Hippocampal formation (tissue), 2 donors: ENCODE measurements at regions not wholly inside any gene's neighbourhood (a gene's known extent, or its start where the extent isn't known, plus 50 kb on each side); places are given as distances from the start of the nearest gene placed in this dataset.

Source experiments
- DNase-seq, 2 donors: peaks; one replicate each; lab custom pipeline; 2025; lab: John Stamatoyannopoulos, UW

GRCh38 chr18:57915865-57916582 is 112.9 kb upstream of the ATP8B1 start:
- peak; percentile 79 to 95 for DNase-seq

DNA sequence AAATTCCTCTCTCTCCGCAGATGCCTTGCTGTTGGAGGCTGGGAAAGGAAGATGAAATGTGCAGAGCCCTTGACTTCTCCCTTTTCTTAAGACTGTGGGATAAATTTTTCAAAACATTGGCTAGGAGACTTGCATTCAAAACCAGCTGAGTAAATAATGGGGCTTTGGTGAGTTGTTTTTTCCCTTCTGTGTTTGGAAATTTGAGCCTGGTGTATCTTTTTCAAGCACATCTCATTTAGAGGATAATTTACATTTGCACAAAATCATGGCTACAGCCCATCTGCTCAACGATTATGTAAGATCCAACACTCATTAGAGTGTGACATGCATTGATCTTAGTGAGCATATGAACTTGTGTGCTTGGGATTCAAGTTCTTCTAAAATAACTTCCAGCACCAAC is 112.1 kb upstream of the ATP8B1 start:
- peak in 1 of 2 donors; percentile 38 for DNase-seq

- DNase-seq: no peak
Observed at GRCh38 chr18:57913686-57914085, 110.6 kb upstream of the ATP8B1 start.

- no peak for DNase-seq
Observed at GRCh38 chr18:57910817-57911216, 107.7 kb upstream of the ATP8B1 start.

GRCh38 chr18:57910134-57910533 is 107.0 kb upstream of the ATP8B1 start:
- no peak for DNase-seq

DNA sequence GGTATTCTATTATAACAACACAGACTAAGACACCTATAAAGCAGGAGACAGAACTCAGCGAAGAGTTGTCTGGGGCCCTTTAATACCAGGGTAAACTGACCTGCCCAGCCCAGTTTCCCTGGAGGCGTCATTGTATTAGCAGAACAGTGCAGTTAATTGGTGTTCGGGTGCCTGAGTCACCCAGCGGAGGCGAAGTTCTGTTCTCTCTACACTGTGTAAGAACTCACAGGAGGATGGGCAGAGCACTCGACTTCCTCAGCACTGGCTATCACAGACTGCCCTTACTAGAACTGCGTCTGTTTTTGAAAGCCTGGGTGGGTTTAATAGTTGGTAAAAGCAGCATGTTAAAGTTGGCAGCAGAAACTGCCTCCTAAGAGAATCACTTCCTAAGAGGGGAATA is 106.5 kb upstream of the ATP8B1 start:
- DNase-seq: no peak

- DNase-seq: no peak
Observed at GRCh38 chr18:57908092-57908491, 105.0 kb upstream of the ATP8B1 start.

DNA sequence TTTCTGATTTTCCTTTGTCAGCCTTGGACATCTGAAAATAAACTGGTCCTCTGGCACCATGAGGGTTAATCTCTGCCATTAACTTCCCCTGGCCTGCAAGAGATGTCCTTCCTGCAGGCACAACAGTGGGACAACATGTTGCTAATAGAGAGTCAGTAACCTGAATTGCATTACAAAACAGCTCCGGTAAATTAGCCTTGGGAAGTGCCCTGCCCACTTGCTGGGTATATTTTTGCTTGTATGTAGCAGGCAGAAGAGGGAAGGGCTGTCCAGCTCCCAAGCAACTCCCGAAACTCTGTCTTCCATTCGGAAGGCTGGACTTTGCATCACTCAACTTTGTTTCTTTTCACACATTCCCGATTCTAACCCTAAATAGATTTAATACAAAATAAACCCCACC is 104.4 kb upstream of the ATP8B1 start:
- DNase-seq: no peak

- DNase-seq: no peak
Observed at GRCh38 chr18:57906852-57907251, 103.7 kb upstream of the ATP8B1 start.

GRCh38 chr18:57904535-57904934 is 101.4 kb upstream of the ATP8B1 start:
- DNase-seq: no peak

- no peak for DNase-seq
Observed at GRCh38 chr18:57902721-57903120, 99.6 kb upstream of the ATP8B1 start.

- no peak for DNase-seq
Observed at GRCh38 chr18:57901825-57902589, 98.9 kb upstream of the ATP8B1 start.

GRCh38 chr18:57900906-57901435 is 97.9 kb upstream of the ATP8B1 start:
- no peak for DNase-seq

- DNase-seq: no peak
Observed at GRCh38 chr18:57898506-57899124, 95.5 kb upstream of the ATP8B1 start.

GRCh38 chr18:57895182-57895581 is 92.1 kb upstream of the ATP8B1 start:
- DNase-seq: no peak

DNA sequence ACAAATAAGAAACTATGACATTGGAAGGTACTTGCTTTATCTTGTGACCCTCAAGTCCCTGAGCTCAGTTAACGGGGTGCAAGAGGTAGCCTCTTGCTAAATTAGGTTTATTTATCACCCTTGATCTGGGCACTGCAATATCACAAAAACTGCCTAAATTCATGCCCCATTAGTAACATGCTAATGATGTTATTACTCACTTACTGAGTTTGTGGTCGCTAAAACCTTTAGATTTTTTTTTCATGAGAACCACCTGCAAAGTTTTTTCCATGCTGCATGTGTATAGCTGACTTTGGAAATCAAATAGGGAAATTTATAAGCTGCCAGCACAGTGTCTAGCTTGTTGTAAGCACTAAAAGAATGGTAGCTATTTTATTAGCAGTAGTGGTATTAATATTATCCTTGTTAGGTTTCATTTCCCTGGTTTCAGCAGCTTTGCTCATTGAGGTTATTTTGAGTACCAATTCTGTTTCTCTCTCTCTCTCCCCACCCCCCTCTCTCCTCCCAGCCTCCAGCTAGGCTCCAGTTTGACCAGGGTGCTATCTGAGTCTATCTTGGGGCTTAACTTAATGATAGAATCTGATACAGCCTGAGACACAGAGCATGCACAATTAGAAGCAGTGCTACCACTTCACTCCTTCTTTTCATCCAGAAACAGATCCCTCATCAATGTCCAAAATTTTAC is 88.7 kb upstream of the ATP8B1 start:
- DNase-seq: no peak

DNA sequence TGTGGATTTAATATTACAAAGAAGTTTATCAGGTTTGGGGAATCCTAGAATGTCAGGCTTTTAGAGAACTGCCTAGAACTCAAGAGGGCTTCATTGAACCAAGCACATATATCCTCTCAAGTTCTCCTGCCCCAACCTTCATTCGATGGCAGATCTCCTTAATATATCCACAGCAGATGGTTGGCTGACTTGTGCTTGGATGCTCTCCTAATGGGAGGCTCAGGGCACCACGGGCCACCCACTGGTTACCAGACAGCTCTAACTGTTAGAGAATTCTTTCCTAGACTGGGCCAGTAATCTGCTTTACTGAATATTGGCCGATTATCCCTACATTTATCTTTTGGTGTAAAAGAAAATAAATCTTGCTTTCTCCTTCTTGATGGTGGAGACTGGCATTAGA is 87.2 kb upstream of the ATP8B1 start:
- no peak for DNase-seq

- no peak for DNase-seq
Observed at GRCh38 chr18:57889841-57890240, 86.7 kb upstream of the ATP8B1 start.

DNA sequence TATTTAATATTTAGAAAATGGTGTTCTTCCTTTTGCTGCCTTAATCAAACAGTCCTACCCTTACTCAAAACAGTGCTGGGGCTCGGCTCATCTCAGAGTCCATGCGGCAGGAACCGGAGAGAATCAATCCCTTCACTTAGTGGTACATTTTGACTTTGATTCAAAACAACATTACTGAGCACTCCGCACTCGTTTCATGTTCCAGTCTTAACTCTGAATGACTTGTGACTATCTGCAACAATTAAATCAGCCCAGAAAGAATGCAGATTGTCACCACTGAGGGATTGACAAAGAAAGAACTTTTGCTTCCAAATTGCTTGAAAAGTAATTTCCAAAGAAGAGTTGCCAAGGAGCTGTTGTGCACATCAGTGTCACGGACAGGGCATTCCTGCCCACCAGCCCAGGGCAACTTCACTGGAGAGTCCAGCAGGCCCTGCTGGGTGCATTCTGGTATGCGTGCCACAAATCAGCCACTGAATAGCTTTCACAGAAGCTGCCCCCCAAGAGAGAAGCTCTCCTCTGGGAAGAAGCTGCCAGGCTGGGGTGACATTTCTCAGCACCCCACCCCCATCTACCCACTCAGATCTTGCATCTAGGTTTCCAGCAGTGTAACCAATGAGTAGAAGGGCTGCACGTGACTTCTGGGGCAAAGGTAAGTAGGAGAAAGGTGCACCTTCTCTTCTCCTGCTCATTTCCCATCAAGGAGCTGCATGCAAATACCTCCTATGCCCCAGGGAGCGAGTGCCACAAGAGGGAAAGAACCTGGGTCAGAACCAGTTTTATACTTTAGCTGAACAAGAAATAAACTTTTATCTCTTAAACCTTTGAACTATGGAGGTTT is 84.6 kb upstream of the ATP8B1 start:
- DNase-seq: no peak

DNA sequence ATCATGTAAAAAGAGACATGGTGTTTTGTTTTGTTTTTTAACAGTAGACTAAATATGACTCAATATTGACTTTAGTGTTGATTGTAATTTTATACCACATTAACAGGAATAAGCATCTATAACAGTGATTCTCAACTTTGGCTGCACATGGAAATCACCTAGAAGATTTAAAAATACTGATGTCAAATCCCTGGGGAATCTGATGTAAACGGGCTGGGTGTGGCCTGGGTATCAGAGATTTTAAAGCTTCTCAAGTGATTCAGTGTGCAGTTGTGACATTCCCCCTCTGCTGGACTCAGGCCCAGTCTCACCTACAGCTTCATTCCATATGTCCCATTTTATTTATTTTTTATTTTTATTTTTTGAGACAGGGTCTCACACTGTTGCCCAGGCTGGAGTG is 82.8 kb upstream of the ATP8B1 start:
- no peak for DNase-seq

DNA sequence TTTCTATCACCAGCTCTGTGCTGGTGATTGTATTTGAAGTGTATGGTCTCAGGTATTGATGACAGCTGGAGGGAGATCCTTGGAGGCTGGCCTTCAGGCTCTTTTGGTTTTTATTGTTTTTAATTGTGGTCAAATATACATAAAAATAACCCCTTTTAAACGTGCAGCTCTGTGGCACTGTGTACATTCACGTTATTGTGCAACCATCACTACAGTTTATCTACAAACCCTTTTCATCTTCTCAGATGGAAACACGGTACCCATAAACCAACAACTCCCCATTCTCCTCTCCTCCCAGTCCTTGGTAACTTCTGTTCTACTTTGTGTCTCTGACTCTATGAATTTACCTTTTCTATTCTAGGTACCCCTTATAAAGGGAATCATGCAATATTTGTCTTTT is 79.3 kb upstream of the ATP8B1 start:
- DNase-seq: no peak
